NCI-H1436 treated with DMSO at 0.1 percent for 48 hours (cell line): ENCODE measurements at regions not wholly inside any gene's neighbourhood (a gene's known extent, or its start where the extent isn't known, plus 50 kb on each side); places are given as distances from the start of the nearest gene placed in this dataset.
"Not testable (repeated sequence)": the region's sequence is repeated elsewhere in the genome, so short reads cannot be mapped to it uniquely, and the experiment has no call there.

Source experiments
- DNase-seq: peaks from one replicate; lab custom pipeline; 2025; lab: John Stamatoyannopoulos, UW

GRCh38 chr7:135872861-135873260, 104.3 kb downstream of the MTPN start:
- not testable (repeated sequence) for DNase-seq

GRCh38 chr7:135862586-135863340, 114.2 kb upstream of the FAM180A start:
- DNase-seq: no peak

- no peak for DNase-seq
These were observed 110.9 kb upstream of the FAM180A start for GRCh38 chr7:135859538-135859937.

- no peak for DNase-seq
These were observed 110.2 kb upstream of the FAM180A start for GRCh38 chr7:135858851-135859250.

- no peak for DNase-seq
These were observed 109.8 kb upstream of the FAM180A start for GRCh38 chr7:135858379-135858778.

GRCh38 chr7:135857519-135858274, 109.1 kb upstream of the FAM180A start:
- DNase-seq: no peak

GRCh38 chr7:135856356-135857144, 107.9 kb upstream of the FAM180A start:
- no peak for DNase-seq

GRCh38 chr7:135855846-135856245, 107.2 kb upstream of the FAM180A start:
- no peak for DNase-seq

- DNase-seq: no peak
These were observed 104.9 kb upstream of the FAM180A start for GRCh38 chr7:135853499-135853898.

GRCh38 chr7:135853008-135853407, 104.4 kb upstream of the FAM180A start:
- no peak for DNase-seq

- DNase-seq: no peak
These were observed 98.6 kb upstream of the FAM180A start for GRCh38 chr7:135847242-135847641.

- no peak for DNase-seq
These were observed 97.7 kb upstream of the FAM180A start for GRCh38 chr7:135846339-135846738.

- DNase-seq: no peak
These were observed 96.9 kb upstream of the FAM180A start for GRCh38 chr7:135845415-135846075.

- DNase-seq: no peak
These were observed 96.3 kb upstream of the FAM180A start for GRCh38 chr7:135844903-135845302.

GRCh38 chr7:135843214-135843613, 94.6 kb upstream of the FAM180A start:
- DNase-seq: no peak

- no peak for DNase-seq
These were observed 94.0 kb upstream of the FAM180A start for GRCh38 chr7:135842446-135843179.

- DNase-seq: no peak
These were observed 92.0 kb upstream of the FAM180A start for GRCh38 chr7:135840591-135840990.

GRCh38 chr7:135837675-135838074, 89.1 kb upstream of the FAM180A start:
- no peak for DNase-seq

GRCh38 chr7:135834266-135834665, 85.7 kb upstream of the FAM180A start:
- no peak for DNase-seq

GRCh38 chr7:135833642-135834041, 85.0 kb upstream of the FAM180A start:
- no peak for DNase-seq

GRCh38 chr7:135831455-135832195, 83.0 kb upstream of the FAM180A start:
- DNase-seq: no peak
